Cardiac muscle cell (in vitro differentiated cells and primary cell): ENCODE measurements at regions not wholly inside any gene's neighbourhood (a gene's known extent, or its start where the extent isn't known, plus 50 kb on each side); places are given as distances from the start of the nearest gene placed in this dataset.

Experiments
- DNase-seq, 2 donors: peaks; one replicate each; pipeline versions ENCODE4 v3.0.0 to v3.0.0-alpha.2; 2010 to 2017; ENCODE audit warnings: low read depth in 1 of 2, low spot score in 1 of 2
- H3K27ac ChIP-seq: fragments of 200-600 bp; sonication (generic); 2 replicates; pipeline ENCODE4 v1.5.1; 2016
- H3K27me3 ChIP-seq: fragments of 200-600 bp; sonication (generic); 2 replicates; pipeline ENCODE4 v1.6.0; 2016; ENCODE audit warnings: control low read depth
- H3K36me3 ChIP-seq: fragments of 200-600 bp; sonication (generic); 2 replicates; pipeline ENCODE4 v1.5.1; 2016; ENCODE audit warnings: control low read depth
- H3K4me1 ChIP-seq: fragments of 200-600 bp; sonication (generic); 2 replicates; pipeline ENCODE4 v1.8.1; 2017; ENCODE audit warnings: low read depth, mild to moderate bottlenecking, mixed run types
- H3K4me3 ChIP-seq: fragments of 200-600 bp; sonication (generic); 2 replicates; pipeline ENCODE4 v1.5.1; 2016; ENCODE audit warnings: mild to moderate bottlenecking
- H3K9me3 ChIP-seq: fragments of 200-600 bp; sonication (generic); 2 replicates; pipeline ENCODE4 v1.5.1; 2017; ENCODE audit warnings: low read depth, mild to moderate bottlenecking, control low read depth
- CTCF ChIP-seq: IDR thresholded peaks from 2 replicates; pipeline ENCODE4 v1.5.1; 2012; ENCODE audit warnings: low read depth, mild to moderate bottlenecking, low read length

- no peak for TF ChIP-seq CTCF
- no peaks in the 10 kb centered on the region for H3K36me3 ChIP-seq
- DNase-seq: no peak
- no peak overlapping the region for H3K27ac ChIP-seq
- no peaks in the 10 kb centered on the region for H3K4me1 ChIP-seq
- H3K9me3 ChIP-seq: no peaks in the 10 kb centered on the region
- H3K4me3 ChIP-seq: no peak overlapping the region
- no peaks in the 10 kb centered on the region for H3K27me3 ChIP-seq
Measured at GRCh38 chr12:13442457-13442856, 245.9 kb downstream of the EMP1 start.

- H3K9me3 ChIP-seq: no peaks in the 10 kb centered on the region
- no peak for TF ChIP-seq CTCF
- H3K4me3 ChIP-seq: no peak overlapping the region
- no peaks in the 10 kb centered on the region for H3K36me3 ChIP-seq
- H3K27ac ChIP-seq: no peak overlapping the region
- DNase-seq: no peak
- no peaks in the 10 kb centered on the region for H3K27me3 ChIP-seq
- H3K4me1 ChIP-seq: peaks cover 6% of the 10 kb centered on the region
Measured at GRCh38 chr12:13440844-13441243, 244.3 kb downstream of the EMP1 start.

- Histone ChIP-seq H3K4me1 (peaks cover 6% of the 10 kb centered on the region), H3K36me3 (no peaks in the 10 kb centered on the region), H3K27ac (no peak overlapping the region), H3K27me3 (no peaks in the 10 kb centered on the region), H3K9me3 (no peaks in the 10 kb centered on the region), H3K4me3 (no peak overlapping the region)
- no peak for TF ChIP-seq CTCF
- DNase-seq: no peak
Measured at GRCh38 chr12:13437541-13437940, 241.0 kb downstream of the EMP1 start.

GRCh38 chr12:13436696-13437391 lies 240.3 kb downstream of the EMP1 start:
- Histone ChIP-seq H3K27ac (no peak overlapping the region), H3K27me3 (no peaks in the 10 kb centered on the region), H3K4me1 (peaks cover 6% of the 10 kb centered on the region), H3K36me3 (no peaks in the 10 kb centered on the region), H3K9me3 (no peaks in the 10 kb centered on the region), H3K4me3 (no peak overlapping the region)
- peak; percentile 8 to 66 for DNase-seq
- TF ChIP-seq CTCF: no peak

GRCh38 chr12:13436182-13436581 lies 239.7 kb downstream of the EMP1 start:
- TF ChIP-seq CTCF: no peak
- no peak for DNase-seq
- Histone ChIP-seq H3K27me3 (no peaks in the 10 kb centered on the region), H3K4me1 (peaks cover 6% of the 10 kb centered on the region), H3K27ac (no peak overlapping the region), H3K4me3 (no peak overlapping the region), H3K36me3 (no peaks in the 10 kb centered on the region), H3K9me3 (no peaks in the 10 kb centered on the region)
